Activated CD8-positive, alpha-beta T cell treated with anti-CD3 and anti-CD28 coated beads for 36 hours (primary cell): ENCODE measurements at regions not wholly inside any gene's neighbourhood (a gene's known extent, or its start where the extent isn't known, plus 50 kb on each side); places are given as distances from the start of the nearest gene placed in this dataset.

Experiments
- ATAC-seq: fragments of 200-7000 bp; cut with Tn5 transposase; one replicate; pipeline ENCODE4 v1.10.0; 2021; ENCODE audit warnings: mild to moderate bottlenecking, moderate library complexity
- CTCF ChIA-PET: fragments of 350-600 bp; sonication (Branson Sonifier 250); formaldehyde crosslinking; loops from one replicate; lab custom pipeline; 2021; ENCODE audit warnings: antibody characterized with exemption; lab: Charles Lee
- POLR2A ChIA-PET: fragments of 350-600 bp; sonication (Branson Sonifier 250); formaldehyde crosslinking; loops from one replicate; lab custom pipeline; 2021; ENCODE audit warnings: antibody characterized with exemption; lab: Charles Lee
- DNase-seq: peaks from one replicate; pipeline ENCODE4 v3.0.0-alpha.2; 2020
- H3K27ac Mint-ChIP-seq: one replicate; pipeline ENCODE4 v1.8.0; 2021; ENCODE audit warnings: mild to moderate bottlenecking, mixed read lengths
- H3K27me3 Mint-ChIP-seq: one replicate; pipeline ENCODE4 v1.8.0; 2021; ENCODE audit warnings: mixed read lengths
- H3K36me3 Mint-ChIP-seq: one replicate; pipeline ENCODE4 v1.8.0; 2021; ENCODE audit warnings: low read depth, mixed read lengths
- H3K4me1 Mint-ChIP-seq: one replicate; pipeline ENCODE4 v1.8.0; 2021; ENCODE audit warnings: low read depth, mixed read lengths
- H3K4me3 Mint-ChIP-seq: one replicate; pipeline ENCODE4 v1.8.0; 2021; ENCODE audit warnings: mild to moderate bottlenecking, moderate library complexity, mixed read lengths
- H3K9me3 Mint-ChIP-seq: one replicate; pipeline ENCODE4 v1.8.0; 2021; ENCODE audit warnings: mixed read lengths
- intact Hi-C: fragments of 100-400 bp; cut with micrococcal nuclease; formaldehyde crosslinking; loops from one replicate; pipeline ENCODE4 v1.10.0; 2022
- TF ChIP-seq, protein P1 (sequence below): fragments of 200-600 bp; IDR thresholded peaks from one replicate; pipeline ENCODE4 v1.8.0; 2022; ENCODE audit warnings: antibody characterized with exemption, mild to moderate bottlenecking

DNA sequence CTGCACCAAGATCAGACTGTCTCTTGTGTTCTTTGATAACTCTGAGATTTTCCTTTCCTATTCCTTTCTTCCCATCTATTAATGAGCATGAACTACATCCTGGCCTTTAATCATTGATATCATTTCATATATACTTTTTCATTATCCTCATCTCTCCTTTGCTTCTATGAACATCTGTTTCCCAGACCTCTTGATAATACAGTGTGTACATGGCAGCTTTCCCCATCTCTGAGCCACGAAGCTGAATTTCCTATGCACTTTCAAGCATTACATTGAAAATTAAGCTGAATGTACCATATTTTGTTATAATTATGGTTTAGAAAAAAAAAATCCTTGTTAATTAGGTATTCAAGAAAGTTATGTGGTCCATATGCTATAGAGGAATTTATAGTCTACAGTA is 60.9 kb upstream of the CREB5 start:
- DNase-seq: no peak
- Mint-ChIP-seq H3K9me3 (no peaks in the 10 kb centered on the region), H3K36me3 (no peaks in the 10 kb centered on the region), H3K27me3 (peaks cover 1% of the 10 kb centered on the region), H3K27ac (no peak overlapping the region), H3K4me1 (no peaks in the 10 kb centered on the region), H3K4me3 (no peak overlapping the region)
- intact Hi-C loops: no loop called here
- POLR2A ChIA-PET: interaction anchor here (0.7 kb wide), 1 partner anchor 578 kb away, joined by 3 read pairs; no protein-coding TSS in a partner anchor
- ATAC-seq: no peak
- CTCF ChIA-PET: interaction anchor here (1.2 to 1.4 kb wide), 3 partner anchors 11 to 54 kb away, joined by 3 to 6 read pairs (median 4); no protein-coding TSS in a partner anchor
- TF ChIP-seq, protein P1, sequence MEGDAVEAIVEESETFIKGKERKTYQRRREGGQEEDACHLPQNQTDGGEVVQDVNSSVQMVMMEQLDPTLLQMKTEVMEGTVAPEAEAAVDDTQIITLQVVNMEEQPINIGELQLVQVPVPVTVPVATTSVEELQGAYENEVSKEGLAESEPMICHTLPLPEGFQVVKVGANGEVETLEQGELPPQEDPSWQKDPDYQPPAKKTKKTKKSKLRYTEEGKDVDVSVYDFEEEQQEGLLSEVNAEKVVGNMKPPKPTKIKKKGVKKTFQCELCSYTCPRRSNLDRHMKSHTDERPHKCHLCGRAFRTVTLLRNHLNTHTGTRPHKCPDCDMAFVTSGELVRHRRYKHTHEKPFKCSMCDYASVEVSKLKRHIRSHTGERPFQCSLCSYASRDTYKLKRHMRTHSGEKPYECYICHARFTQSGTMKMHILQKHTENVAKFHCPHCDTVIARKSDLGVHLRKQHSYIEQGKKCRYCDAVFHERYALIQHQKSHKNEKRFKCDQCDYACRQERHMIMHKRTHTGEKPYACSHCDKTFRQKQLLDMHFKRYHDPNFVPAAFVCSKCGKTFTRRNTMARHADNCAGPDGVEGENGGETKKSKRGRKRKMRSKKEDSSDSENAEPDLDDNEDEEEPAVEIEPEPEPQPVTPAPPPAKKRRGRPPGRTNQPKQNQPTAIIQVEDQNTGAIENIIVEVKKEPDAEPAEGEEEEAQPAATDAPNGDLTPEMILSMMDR: no peak

DNA sequence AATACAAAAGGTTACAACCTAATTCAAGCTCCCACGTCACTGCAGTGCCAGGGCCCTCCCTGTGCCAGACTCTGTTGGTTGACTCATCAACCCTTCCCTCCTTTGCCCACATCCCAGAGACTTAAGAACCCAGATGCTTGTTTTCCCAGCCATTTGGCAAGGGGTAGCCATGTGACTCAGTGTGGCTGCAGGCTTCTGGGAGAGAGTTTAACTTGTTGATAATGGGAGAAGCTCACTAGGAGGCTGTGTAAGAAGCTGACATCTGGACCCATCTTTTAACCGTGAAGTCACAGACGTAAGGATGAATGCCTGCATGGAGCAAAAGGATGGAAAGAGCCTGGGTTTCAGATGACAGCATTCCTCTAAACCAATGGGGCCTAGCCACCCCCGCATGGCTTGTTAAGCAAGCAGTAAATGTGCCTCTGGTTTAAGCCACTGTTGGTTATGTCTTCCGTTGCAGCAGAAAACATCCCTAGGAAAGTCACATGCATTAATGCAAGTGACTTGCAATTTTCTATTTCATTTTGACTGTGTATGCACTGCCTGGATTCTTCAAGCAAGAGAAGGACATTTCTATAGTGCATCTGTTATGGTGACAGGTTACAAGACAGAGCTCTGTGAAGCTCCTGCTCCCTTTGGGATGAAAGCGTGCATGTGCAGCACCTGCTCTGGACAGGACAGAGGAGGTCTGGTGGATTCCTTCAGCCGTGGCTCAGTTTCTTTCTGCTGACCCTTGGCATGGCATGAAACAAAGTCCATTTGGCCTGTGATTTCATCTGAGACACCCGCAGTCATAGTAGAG is 57.5 kb upstream of the CREB5 start:
- Mint-ChIP-seq H3K4me1 (no peaks in the 10 kb centered on the region), H3K9me3 (no peaks in the 10 kb centered on the region), H3K4me3 (no peak overlapping the region), H3K36me3 (no peaks in the 10 kb centered on the region), H3K27ac (no peak overlapping the region), H3K27me3 (no peaks in the 10 kb centered on the region)
- no peak for ATAC-seq
- ChIA-PET POLR2A (no interaction called here), CTCF (interaction anchor here (1.9 kb wide), 1 partner anchor 10 kb away, joined by 5 read pairs; no protein-coding TSS in a partner anchor)
- intact Hi-C loops: no loop called here
- no peak for DNase-seq
- TF ChIP-seq, protein P1: no peak

DNA sequence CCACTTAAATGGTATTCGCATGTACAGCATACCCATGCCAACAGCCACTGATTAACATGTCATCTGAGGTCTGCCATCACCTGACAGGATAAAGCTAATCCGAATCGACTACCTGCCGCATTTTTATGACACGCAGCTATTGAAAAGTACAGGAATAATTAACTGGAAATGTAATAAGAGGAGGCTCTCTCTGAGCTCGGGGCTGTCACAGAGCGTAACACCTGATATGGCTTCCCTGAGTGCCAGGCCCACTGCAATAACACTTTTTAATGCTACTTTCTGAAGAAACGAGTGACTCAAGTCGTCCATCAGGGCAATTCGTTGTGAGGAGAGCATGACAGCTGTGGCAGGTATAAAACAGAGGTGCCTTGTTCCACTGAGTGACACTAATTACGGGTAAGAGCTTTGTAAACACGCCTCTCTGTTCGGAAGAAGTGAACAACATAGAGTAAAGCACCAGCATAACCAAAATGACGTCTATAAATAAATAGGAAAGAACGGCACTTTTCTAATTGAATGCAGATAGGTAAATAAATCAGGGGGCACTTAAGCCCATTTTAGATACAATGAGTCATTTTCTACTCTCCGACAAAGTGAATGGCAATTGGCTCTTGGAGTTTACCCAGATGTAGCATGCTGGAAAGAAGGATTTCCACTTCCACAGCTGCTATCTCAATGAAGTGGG is 56.5 kb upstream of the CREB5 start:
- no peak for ATAC-seq
- DNase-seq: no peak
- Mint-ChIP-seq H3K4me1 (no peaks in the 10 kb centered on the region), H3K9me3 (no peaks in the 10 kb centered on the region), H3K36me3 (no peaks in the 10 kb centered on the region), H3K27ac (no peak overlapping the region), H3K4me3 (no peak overlapping the region), H3K27me3 (no peaks in the 10 kb centered on the region)
- intact Hi-C loops: no loop called here
- TF ChIP-seq, protein P1: no peak
- POLR2A ChIA-PET: no interaction called here
- CTCF ChIA-PET: interaction anchor here (0.9 to 1.9 kb wide), 2 partner anchors 9 to 58 kb away, joined by 3 to 5 read pairs; no protein-coding TSS in a partner anchor

DNA sequence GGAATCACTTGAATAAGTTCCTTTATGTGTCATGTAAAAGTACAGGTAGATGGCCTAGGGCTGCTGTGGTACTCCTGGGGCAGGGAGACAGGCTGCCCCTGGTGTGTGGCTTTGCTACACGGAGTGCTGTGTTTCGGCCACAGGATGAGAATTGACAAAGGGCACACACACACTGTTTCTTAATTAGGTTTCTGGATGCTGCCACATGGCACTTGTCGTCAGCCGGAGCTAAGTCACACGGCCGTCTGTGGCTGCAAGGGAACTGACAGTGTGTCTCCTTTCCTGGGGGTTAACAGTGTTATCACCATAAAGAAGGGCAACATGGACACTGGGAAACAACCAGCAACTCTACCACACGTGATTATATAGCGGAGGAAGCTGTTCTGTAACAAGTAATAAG is 55.7 kb upstream of the CREB5 start:
- ATAC-seq (no peak), DNase-seq (no peak)
- TF ChIP-seq, protein P1: no peak
- no peaks in the 10 kb centered on the region for H3K36me3 Mint-ChIP-seq
- no peak overlapping the region for H3K27ac Mint-ChIP-seq
- H3K9me3 Mint-ChIP-seq: no peaks in the 10 kb centered on the region
- no peak overlapping the region for H3K4me3 Mint-ChIP-seq
- ChIA-PET POLR2A (no interaction called here), CTCF (no interaction called here)
- H3K27me3 Mint-ChIP-seq: no peaks in the 10 kb centered on the region
- H3K4me1 Mint-ChIP-seq: no peaks in the 10 kb centered on the region
- intact Hi-C loops: no loop called here

DNA sequence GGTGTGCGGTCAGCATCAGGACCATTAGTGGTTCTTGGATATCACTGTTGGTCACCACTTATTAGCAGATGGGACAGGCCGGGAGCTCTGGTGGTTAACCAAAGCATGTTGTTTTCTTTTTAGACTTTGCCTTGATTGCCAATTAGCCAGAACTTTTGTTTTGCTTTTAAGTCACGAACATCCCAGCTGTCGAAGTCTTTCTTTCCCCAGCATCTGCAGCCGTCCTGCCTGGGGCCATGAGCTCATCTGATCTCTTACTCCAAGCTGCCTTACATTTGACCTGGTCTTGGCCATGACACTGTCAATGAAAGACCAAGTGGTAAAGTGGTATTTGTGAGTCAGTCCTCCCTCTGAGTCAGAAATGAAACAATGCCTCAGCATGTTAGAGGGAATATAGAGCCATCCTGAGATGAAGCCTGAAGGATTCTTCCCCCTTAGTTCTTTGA is 53.9 kb upstream of the CREB5 start:
- POLR2A ChIA-PET: no interaction called here
- no peaks in the 10 kb centered on the region for H3K36me3 Mint-ChIP-seq
- no peaks in the 10 kb centered on the region for H3K27me3 Mint-ChIP-seq
- H3K9me3 Mint-ChIP-seq: peaks cover 2% of the 10 kb centered on the region
- intact Hi-C loops: no loop called here
- ATAC-seq (no peak), DNase-seq (no peak)
- no peak overlapping the region for H3K4me3 Mint-ChIP-seq
- CTCF ChIA-PET: no interaction called here
- no peak overlapping the region for H3K27ac Mint-ChIP-seq
- no peaks in the 10 kb centered on the region for H3K4me1 Mint-ChIP-seq
- TF ChIP-seq, protein P1: no peak
